HepG2 (cell line): ENCODE measurements at regions not wholly inside any gene's neighbourhood (a gene's known extent, or its start where the extent isn't known, plus 50 kb on each side); places are given as distances from the start of the nearest gene placed in this dataset.

Experiments
- EZH2 ChIP-seq: conservative IDR thresholded peaks from 2 replicates; pipeline ENCODE4 v1.6.1; 2012; ENCODE audit warnings: mild to moderate bottlenecking, low read depth, low read length, moderate library complexity
- MAX ChIP-seq: IDR thresholded peaks from 2 replicates; pipeline ENCODE4 v1.6.1; 2012; ENCODE audit warnings: inconsistent platforms
- POLR2AphosphoS5 ChIP-seq: IDR thresholded peaks from 2 replicates; pipeline ENCODE4 v1.6.1; 2012; ENCODE audit warnings: low read depth, low read length
- STAT6 ChIP-seq: sonication (generic); formaldehyde crosslinking; IDR thresholded peaks from 2 replicates; pipeline ENCODE4 v1.4.0; 2020; ENCODE audit warnings: missing genetic modification reagents, mild to moderate bottlenecking, borderline replicate concordance
- ZNF3 ChIP-seq: IDR thresholded peaks from 2 replicates; pipeline ENCODE4 v1.7.0; 2017; ENCODE audit warnings: inconsistent platforms
- ZNF441 ChIP-seq: sonication (generic); formaldehyde crosslinking; IDR thresholded peaks from 2 replicates; pipeline ENCODE4 v1.7.0; 2021; ENCODE audit warnings: missing genetic modification reagents, borderline replicate concordance
- ZNF737 ChIP-seq: sonication (generic); formaldehyde crosslinking; IDR thresholded peaks from 2 replicates; pipeline ENCODE4 v1.5.0; 2020; ENCODE audit warnings: missing genetic modification reagents, mild to moderate bottlenecking, borderline replicate concordance
- ZNF792 ChIP-seq: IDR thresholded peaks from 2 replicates; pipeline ENCODE4 v1.6.1; 2016

- TF ChIP-seq STAT6 (CRISPR knock-in tag) = no peak
- no peak for TF ChIP-seq ZNF3 (CRISPR knock-in tag)
- no peak for TF ChIP-seq POLR2AphosphoS5
- TF ChIP-seq MAX = no peak
- TF ChIP-seq ZNF792 (CRISPR knock-in tag) = no peak
- no peak for TF ChIP-seq ZNF441 (CRISPR knock-in tag)
- no peak for TF ChIP-seq ZNF737 (CRISPR knock-in tag)
- TF ChIP-seq EZH2 = no peak
Observed at GRCh38 chr10:4617589-4617988, 208.4 kb upstream of the AKR1E2 start.
